WERI-Rb-1 (cell line): ENCODE measurements at regions not wholly inside any gene's neighbourhood (a gene's known extent, or its start where the extent isn't known, plus 50 kb on each side); places are given as distances from the start of the nearest gene placed in this dataset.
A peak's percentile ranks its signal among the peaks of the same experiment; 100 is the strongest.

Source experiments
- DNase-seq: peaks from one replicate; pipeline ENCODE4 v3.0.0-alpha.2; 2020
- H3K27ac ChIP-seq: fragments of 250-450 bp; sonication (Bioruptor Pico); 2 replicates; pipeline ENCODE4 v1.5.1; 2020; ENCODE audit warnings: mild to moderate bottlenecking, moderate library complexity
- H3K27me3 ChIP-seq: fragments of 250-450 bp; sonication (Bioruptor Pico); 2 replicates; pipeline ENCODE4 v1.5.1; 2021; ENCODE audit warnings: mild to moderate bottlenecking, low read depth, moderate library complexity; ENCODE audit not compliant: insufficient read depth, severe bottlenecking
- H3K36me3 ChIP-seq: fragments of 250-450 bp; sonication (Bioruptor Pico); 2 replicates; pipeline ENCODE4 v1.5.1; 2020; ENCODE audit warnings: mild to moderate bottlenecking, moderate library complexity
- H3K4me3 ChIP-seq: 2 replicates; pipeline ENCODE4 v1.5.1; 2011; ENCODE audit warnings: low read depth, mild to moderate bottlenecking, control low read depth, low read length
- H3K9me3 ChIP-seq: fragments of 250-450 bp; sonication (Bioruptor Pico); 2 replicates; pipeline ENCODE4 v1.5.1; 2021; ENCODE audit warnings: mild to moderate bottlenecking, moderate library complexity; ENCODE audit not compliant: severe bottlenecking
- TF ChIP-seq, protein P1 (sequence below): IDR thresholded peaks from 2 replicates; pipeline ENCODE4 v1.5.1; 2011; ENCODE audit warnings: low read depth, mild to moderate bottlenecking, control low read depth, inconsistent platforms, low read length

DNA sequence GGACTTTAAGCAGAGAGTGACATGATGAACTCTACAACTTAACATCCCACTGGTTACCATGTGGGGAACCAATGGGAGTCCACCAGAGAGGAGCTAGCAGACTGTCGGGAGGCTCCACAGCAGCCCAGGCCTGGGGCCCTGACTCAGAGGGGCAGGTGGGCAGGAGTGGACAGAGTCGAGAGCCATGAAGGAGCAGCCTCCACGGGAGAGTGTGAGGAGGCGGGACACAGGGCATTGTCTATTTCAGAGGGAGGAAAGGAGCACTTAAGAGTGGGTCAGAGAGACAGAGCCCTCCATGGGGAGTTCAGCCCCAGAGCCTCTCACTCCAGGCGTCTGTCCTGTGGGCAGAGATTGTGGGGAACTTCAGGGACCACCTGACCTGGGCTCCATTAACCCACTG lies 118.7 kb downstream of the CYP26B1 start:
- Histone ChIP-seq H3K27ac (no peak overlapping the region), H3K4me3 (no peak overlapping the region), H3K36me3 (no peaks in the 10 kb centered on the region), H3K9me3 (no peaks in the 10 kb centered on the region), H3K27me3 (no peaks in the 10 kb centered on the region)
- DNase-seq: no peak
- TF ChIP-seq, protein P1, sequence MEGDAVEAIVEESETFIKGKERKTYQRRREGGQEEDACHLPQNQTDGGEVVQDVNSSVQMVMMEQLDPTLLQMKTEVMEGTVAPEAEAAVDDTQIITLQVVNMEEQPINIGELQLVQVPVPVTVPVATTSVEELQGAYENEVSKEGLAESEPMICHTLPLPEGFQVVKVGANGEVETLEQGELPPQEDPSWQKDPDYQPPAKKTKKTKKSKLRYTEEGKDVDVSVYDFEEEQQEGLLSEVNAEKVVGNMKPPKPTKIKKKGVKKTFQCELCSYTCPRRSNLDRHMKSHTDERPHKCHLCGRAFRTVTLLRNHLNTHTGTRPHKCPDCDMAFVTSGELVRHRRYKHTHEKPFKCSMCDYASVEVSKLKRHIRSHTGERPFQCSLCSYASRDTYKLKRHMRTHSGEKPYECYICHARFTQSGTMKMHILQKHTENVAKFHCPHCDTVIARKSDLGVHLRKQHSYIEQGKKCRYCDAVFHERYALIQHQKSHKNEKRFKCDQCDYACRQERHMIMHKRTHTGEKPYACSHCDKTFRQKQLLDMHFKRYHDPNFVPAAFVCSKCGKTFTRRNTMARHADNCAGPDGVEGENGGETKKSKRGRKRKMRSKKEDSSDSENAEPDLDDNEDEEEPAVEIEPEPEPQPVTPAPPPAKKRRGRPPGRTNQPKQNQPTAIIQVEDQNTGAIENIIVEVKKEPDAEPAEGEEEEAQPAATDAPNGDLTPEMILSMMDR: no peak

DNA sequence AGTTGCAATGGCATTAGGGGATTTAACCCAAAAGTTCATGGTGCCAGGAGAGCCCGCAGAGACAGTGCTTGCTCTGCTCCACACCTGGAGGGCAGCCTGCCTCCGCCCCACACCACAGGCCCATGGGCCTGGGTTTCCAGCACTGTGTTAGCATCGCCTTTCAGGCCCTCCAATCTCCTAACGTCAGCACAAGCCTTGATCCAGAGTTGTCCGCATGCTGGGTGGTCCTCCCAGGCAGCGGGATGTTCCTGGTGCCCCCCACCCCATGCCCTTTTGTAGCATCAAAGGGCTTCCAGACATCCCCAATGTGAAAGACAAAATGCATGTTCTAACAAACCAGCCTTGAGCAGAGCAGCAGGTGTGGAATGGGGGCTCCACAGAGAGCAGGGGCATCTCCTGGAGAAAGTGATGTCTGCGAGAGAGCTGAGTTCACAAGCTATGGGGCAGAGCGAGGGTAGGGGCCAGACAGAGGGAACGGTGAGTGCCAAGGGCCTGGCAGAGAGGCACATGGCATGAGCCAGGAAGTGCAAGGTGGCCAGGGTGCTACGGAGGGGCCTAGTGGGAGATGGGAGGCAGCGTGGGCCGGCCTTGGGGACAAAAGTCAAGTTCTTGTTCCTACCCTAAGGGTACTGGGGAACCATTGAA lies 119.2 kb downstream of the CYP26B1 start:
- H3K4me3 ChIP-seq: no peak overlapping the region
- no peak overlapping the region for H3K27ac ChIP-seq
- peak; percentile 5 for DNase-seq
- H3K27me3 ChIP-seq: no peaks in the 10 kb centered on the region
- H3K36me3 ChIP-seq: no peaks in the 10 kb centered on the region
- no peaks in the 10 kb centered on the region for H3K9me3 ChIP-seq
- TF ChIP-seq, protein P1: no peak

DNA sequence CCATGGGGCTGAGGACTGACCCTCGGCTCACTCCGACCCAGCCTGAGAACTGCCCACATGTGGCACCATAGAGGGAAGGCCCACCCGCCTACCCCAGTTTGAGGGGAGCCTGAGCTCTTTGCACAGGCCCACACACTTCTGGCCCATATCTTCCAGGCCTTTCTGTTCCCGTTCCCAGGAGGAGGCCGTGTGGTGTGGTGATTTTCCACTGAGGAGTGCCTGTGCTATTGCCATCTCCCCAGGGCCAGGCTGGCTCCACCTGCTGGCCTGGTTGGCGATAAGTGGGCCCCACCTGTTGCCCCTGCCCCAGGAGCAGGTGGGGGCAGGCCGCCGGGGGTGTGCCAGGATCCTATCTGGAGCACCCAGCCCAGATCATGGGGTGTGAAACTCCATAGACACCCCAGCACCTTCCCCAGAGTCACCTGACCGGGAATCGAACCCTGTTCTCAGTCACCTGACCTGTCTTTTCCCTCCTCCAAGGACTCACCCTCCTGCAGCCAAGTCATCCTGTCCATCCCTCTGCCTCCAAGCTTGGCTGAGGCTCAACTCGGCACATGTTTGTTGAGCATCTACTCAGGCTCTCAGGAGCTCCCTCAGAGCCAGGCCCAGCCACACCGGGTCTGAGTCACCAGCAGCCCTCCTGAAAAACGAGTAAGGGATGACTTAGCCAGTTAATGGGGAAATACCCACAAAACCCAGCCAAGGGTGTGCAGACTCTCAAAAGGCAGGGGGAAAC lies 120.1 kb downstream of the CYP26B1 start:
- Histone ChIP-seq H3K27me3 (no peaks in the 10 kb centered on the region), H3K9me3 (no peaks in the 10 kb centered on the region), H3K4me3 (no peak overlapping the region), H3K27ac (no peak overlapping the region), H3K36me3 (no peaks in the 10 kb centered on the region)
- peak; percentile 4 for DNase-seq
- TF ChIP-seq, protein P1: no peak

DNA sequence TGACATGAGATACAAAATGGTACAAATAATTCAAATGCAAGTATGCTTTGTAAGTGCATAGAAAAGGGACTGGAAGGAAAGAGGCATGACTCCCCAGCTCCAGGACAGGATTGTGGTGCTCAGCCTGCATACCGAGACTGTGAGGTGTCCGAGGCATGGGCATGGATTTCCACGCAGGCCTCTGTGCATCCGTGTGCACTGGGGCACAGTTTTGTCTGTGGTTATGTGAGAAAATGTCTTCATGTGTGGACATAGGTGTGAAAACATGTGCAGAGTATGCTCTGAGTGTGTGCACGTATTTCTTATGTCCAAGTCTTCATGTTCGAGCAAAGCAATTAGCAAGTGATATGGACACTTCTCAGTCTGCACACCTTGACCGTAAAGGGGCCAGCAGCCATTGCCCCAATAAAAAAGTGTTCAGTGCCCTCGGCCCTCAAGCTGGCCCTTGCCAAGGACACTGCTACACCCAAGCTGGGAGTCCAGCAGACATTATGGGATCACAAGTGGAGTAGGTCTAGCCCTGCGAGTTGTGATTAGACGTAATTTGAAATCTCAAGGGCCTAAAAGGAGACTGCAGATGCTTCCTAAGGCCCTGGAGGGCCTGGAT lies 120.7 kb downstream of the CYP26B1 start:
- no peaks in the 10 kb centered on the region for H3K9me3 ChIP-seq
- no peak overlapping the region for H3K4me3 ChIP-seq
- no peaks in the 10 kb centered on the region for H3K36me3 ChIP-seq
- no peak for DNase-seq
- H3K27ac ChIP-seq: no peak overlapping the region
- H3K27me3 ChIP-seq: no peaks in the 10 kb centered on the region
- TF ChIP-seq, protein P1: no peak

DNA sequence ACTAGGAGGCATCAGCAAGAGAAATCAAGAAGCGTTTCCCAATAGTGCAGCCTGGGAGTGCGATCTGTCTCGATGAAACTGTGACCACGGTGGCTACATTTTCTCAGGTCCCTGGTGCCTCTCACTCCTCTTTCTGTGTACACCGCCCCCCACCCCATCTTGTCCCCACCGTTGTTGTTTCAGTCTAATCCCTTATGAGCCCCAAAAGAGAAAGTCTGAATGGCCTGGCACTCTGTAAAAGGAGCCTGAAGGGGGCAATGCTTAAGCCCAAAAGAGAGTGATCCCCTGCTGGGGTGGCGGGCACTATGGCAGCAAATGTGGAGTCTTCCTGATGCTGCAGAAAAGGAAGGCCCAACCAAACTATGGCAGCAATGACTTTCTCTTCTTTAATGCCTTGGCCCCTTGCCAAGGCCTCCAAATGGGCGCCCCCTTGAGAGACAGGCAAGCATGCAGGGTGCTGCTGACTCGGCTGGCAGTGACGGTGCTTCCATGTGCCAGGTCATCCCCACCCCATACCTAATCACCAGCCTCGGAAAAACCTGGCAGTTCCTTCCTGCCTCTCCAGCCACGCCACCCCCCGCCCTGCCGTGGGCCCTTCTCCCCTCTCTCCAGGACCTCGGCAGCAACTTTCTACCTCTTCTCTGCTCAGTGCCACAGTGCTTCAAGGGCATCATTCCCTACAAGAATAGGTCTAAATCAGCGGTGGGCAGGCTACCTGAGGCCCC lies 123.0 kb downstream of the CYP26B1 start:
- no peaks in the 10 kb centered on the region for H3K9me3 ChIP-seq
- TF ChIP-seq, protein P1: no peak
- H3K27me3 ChIP-seq: no peaks in the 10 kb centered on the region
- no peaks in the 10 kb centered on the region for H3K36me3 ChIP-seq
- peak; percentile 4 for DNase-seq
- no peak overlapping the region for H3K27ac ChIP-seq
- H3K4me3 ChIP-seq: no peak overlapping the region
